GM10266 (cell line): ENCODE measurements at regions not wholly inside any gene's neighbourhood (a gene's known extent, or its start where the extent isn't known, plus 50 kb on each side); places are given as distances from the start of the nearest gene placed in this dataset.
"Not testable (repeated sequence)": the region's sequence is repeated elsewhere in the genome, so short reads cannot be mapped to it uniquely, and the experiment has no call there.

Experiments
- DNase-seq: peaks from one replicate; pipeline ENCODE4 v3.0.0; 2012; ENCODE audit errors: extremely low spot score
- CTCF ChIP-seq: IDR thresholded peaks from 2 replicates; pipeline ENCODE4 v1.5.1; 2012; ENCODE audit warnings: mild to moderate bottlenecking, low read depth; ENCODE audit not compliant: control insufficient read depth, insufficient read depth; ENCODE audit errors: missing control alignments

- no peak for TF ChIP-seq CTCF
- no peak for DNase-seq
These were observed 246.5 kb downstream of the MYCN start for GRCh38 chr2:16186661-16187481.

DNA sequence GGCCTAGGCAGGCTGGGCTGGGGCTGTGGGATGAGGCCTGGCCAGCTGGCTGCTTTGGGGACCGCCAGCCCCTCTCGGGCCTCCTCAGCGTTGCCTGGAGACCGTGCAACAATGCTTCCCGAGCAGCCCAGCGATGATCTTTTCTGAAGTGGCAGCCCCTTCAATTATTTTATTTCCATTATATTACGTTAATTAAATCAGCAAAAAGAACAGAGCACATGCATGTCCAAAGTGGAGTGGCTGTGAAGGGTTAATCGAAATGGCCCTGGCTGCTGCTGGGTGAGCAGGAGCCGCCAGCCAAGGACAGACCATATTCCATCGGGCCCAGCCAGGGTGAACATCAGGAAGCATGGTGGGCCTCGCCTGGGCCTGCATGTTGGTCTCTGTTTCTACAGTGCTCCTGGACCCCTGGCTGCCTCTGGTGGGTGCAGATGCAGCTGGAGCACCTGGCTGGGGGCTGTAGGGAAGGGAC lies 245.5 kb downstream of the MYCN start:
- TF ChIP-seq CTCF, result no peak
- DNase-seq, result no peak

GRCh38 chr2:16184945-16185660 lies 244.8 kb downstream of the MYCN start:
- no peak for TF ChIP-seq CTCF
- no peak for DNase-seq

DNA sequence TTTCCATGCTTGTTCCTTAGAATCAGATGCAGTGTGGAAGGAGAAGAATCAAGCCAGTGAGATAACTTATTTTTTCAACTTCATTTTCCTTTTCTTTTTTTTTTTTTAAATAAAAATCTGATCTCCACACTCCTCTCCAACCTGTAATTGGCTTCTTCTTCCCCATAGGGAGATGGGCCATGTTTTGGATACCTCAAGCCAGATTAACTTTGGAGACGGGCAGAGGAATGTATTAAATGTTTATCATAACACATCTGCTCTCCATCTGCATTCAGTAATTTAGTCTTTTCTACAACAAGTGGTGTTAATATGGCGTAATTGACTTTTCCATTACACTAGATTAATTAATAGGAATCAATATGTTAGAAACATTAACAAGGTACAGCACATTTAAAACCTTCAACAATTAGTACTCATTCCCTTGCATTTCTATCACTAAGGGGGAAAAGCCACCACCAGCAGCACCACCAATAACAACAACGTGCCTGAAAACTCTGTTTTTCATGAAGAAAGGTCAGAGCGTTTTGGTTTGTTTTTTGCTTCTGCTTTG lies 244.1 kb downstream of the MYCN start:
- DNase-seq, result no peak

GRCh38 chr2:16183345-16183744 lies 243.0 kb downstream of the MYCN start:
- TF ChIP-seq CTCF, result no peak
- DNase-seq, result no peak

More for the DNA sequence above, 244.1 kb downstream of the MYCN start:
- TF ChIP-seq CTCF, result no peak

- TF ChIP-seq CTCF, result no peak
- no peak for DNase-seq
These were observed 242.5 kb downstream of the MYCN start for GRCh38 chr2:16182841-16183240.

DNA sequence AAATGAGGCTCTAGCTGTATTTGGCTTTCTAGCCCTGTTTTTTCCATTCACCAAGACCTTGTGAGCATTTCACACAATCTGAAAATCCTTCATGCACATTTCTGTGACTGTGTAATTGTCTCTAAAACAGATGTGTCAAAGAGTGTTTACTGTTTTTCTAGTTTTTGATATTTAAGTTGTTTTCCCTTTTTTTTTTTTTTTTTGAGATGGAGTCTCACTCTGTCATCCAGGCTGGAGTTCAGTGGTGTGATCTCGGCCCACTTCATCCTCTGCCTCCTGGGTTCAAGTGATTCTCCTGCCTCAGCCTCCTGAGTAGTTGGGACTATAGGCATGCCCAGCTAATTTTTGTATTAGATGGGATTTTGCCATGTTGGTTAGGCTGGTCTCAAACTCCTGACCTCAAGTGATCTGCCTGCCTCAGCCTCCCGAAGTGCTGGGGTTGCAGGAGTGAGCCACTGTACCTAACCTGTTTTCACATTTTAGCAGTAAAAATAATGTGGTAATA lies 242.0 kb downstream of the MYCN start:
- not testable (repeated sequence) for DNase-seq
